Activated CD4-positive, alpha-beta T cell treated with anti-CD3 and anti-CD28 coated beads, Interleukin-2, amount 50 U/mL, for 16 hours (primary cell): ENCODE measurements at regions not wholly inside any gene's neighbourhood (a gene's known extent, or its start where the extent isn't known, plus 50 kb on each side); places are given as distances from the start of the nearest gene placed in this dataset.
"Not testable (repeated sequence)": the region's sequence is repeated elsewhere in the genome, so short reads cannot be mapped to it uniquely, and the experiment has no call there.

Experiments used
- DNase-seq: peaks from one replicate; pipeline ENCODE4 v3.0.0-alpha.2; 2020

DNA sequence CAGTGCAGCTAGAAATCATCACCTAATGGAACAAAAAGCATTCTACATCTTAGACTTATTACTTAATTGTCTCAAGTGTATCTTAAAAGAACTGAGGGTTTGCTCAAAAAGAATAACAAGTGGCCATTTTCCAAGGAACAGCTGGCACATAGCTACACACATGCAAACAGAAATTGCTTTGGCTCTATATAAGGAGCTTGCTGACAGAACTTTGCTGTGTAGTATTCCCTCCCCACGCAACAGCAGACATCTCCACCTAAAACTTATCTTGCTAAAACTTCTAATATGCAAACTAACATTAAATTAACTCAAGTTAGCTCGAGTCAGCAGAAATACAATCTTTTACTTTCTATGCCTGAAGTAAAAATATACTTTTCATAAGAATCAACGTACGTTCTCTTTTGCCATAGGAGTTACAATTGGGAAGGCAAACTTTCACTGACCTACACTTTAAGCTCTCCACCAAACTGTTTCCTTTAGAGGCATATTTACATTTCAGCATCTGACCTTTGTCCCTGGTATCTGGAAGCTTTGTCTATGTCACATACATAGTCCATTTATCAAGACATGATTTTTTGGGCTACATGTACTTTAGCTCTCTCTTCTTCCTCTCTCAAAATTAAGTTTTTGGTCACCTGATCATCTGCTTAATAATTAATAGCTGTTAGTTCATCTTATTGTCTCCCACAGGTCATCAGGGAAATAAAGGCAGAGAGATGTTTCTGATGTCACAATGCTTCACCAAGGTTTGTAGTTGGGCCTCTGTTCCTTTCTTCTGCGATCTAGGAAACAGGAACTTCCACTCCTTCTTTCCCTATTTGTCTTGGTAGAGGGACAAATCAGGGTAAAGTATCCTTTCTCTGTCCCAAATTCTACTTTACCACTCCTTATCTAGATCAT, 163.4 kb upstream of the AGTR1 start:
- no peak for DNase-seq

DNA sequence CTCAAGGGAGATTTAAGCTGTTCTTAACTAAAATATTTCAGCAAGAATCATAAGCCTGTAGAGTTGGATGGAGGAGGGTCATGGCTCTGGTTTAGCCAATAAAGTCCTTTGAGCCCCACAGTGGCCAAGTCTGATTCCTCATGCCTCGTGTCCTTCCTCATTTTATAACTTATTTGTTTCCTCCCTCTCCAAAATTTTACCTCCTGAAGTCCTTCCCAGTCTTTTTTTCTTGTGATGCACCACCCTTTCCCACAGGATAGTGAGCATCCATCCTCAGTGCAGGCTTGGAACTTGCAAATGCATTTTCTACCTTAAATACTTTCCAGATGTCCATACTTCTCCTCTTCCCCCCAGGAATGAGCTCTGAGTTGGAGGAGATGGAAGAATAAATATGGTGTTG, 162.7 kb upstream of the AGTR1 start:
- no peak for DNase-seq

DNA sequence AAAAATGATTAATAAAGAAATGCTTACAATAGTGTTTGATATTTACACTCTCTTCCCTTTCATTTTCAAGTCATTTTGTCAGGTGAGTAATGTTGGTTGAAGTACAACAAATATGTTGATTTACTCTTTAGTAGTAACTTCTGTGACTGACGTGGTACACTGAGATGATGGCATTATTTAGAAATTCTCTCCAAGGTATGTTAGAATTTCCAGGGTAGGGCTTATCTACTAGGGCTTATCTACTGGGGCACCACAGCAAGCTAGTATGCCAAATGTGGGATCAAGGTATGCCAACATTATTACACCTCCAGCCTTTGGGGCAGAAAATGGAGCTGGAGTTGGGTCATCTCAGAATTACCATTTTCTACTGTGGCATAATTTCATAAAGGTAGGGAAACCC, 157.4 kb upstream of the AGTR1 start:
- no peak for DNase-seq

DNA sequence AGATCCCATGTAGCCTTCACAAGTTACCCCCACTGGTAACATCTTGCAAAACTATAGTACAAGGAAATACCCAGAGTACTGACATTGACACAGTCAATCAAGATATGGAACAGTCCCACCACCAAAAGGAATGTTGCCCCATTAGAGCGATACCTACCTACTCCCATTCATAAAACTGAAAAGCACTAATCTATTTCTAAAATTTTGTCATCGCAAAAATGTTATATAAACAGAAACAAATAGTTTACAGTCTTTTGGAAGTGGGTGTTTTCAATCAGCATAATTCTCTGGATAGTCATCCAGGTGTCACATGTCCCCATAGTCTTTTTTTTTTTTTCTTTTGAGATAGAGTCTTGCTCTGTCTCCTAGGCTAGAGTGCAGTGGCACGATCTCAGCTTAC, 156.9 kb upstream of the AGTR1 start:
- DNase-seq = no peak

DNA sequence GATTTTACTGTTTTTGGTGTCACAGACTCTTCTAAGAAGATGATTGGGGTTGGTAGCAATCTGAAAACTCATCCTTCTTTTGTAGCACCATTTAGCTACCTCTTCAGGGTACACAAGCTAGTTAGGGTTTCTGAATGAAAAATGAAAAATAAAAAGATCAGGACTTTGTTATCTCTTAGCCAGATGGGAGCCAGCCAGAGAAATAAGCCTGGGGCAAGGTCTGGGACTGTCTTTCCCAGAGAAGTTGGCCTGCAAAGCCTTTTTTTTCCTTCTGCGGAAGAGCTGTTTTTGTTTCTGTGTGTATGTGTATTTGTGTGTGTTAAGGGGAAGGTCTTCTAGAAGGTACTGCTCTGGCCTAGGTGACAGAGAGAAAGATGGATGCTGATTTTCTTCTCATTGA, 150.7 kb upstream of the AGTR1 start:
- DNase-seq = no peak

DNA sequence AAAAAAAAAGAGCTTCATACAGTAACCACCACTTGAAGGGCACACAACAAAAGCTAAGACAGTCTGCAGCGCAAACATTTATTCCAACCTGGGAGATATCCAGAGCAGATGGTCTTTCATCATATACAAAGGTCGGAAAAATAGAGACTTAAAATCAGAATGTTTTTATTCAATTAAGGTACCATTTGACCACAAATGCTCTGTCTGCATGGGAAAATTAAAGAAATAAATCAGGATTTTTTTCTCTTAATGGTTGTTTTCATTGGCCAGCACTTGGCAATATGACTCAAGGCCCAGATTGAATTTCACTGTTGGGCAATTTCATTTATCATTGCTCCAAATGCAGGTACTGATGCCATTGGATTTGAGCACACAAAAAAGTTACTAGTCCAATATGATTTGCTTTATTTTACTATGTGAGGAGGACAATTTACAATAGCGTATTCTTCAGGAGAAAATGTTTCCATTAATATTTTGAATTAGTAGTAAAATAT, 145.9 kb upstream of the AGTR1 start:
- DNase-seq = no peak

DNA sequence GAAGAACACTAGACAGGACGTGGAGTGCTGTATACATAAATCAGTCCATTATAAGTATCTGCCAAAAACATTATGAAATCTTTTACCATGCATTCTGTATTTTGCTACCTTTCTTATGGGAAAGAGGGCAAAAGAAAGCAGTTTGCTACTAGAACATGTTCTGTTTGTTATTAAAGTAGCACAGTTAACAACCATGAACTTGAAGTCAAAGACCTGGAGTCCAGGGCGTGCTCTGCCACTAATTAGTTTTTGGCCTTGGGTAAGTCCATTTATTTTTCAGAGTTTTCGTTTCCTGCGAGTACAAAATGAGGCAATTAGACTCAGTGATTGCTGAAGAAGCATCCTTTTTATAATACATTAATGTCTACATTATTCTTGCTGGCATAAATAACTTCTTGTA, 143.3 kb upstream of the AGTR1 start:
- no peak for DNase-seq

DNA sequence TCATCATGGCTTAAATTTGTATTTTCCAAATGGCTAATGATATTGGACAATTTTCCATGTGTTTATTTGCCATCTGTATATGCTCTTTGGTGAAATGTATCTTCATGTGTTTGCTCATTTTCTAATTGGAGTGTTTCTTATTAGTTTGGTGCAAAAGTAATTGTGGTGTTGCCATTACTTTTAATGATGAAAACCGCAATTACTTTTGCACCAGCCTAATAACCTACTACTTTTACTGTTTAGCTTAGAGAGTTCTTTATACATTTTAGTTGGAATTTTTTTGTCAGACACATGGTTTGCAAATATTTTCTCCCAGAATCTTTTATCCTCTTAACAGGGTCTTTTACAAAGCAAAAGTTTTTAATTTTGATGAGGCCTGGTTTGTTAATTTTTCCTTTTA, 141.0 kb upstream of the AGTR1 start:
- DNase-seq = no peak

DNA sequence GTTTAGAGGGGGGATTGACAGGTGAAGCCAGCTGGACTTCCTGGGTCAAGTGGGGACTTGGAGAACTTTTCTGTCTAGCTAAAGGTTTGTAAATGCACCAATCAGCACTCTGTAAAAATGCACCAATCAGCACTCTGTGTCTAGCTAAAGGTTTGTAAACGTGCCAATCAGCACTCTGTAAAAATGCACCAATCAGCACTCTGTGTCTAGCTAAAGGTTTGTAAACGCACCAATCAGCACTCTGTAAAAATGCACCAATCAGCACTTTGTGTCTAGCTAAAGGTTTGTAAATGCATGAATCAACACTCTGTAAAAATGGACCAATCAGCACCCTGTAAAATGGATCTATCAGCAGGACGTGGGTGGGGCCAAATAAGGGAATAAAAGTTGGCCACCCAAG, 120.1 kb upstream of the AGTR1 start:
- DNase-seq = not testable (repeated sequence)

DNA sequence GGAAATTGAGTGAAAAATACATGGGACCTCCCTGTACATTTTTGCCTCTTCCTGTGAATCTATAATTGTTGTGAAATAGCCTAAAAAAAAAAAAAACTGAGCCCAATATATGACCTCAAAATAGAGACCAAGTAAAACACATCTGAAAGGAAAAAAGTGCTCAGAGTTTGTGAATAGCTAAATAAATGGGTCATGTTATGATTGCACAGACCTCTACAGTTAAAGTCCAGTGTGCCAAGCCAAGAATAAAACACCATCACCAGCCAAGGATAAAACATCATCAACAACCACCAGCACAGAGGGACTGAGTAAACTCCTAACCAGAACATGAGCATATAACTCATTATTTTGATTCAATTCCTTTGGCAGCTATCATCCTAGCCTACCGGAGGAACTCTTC, 115.6 kb upstream of the AGTR1 start:
- DNase-seq = no peak

DNA sequence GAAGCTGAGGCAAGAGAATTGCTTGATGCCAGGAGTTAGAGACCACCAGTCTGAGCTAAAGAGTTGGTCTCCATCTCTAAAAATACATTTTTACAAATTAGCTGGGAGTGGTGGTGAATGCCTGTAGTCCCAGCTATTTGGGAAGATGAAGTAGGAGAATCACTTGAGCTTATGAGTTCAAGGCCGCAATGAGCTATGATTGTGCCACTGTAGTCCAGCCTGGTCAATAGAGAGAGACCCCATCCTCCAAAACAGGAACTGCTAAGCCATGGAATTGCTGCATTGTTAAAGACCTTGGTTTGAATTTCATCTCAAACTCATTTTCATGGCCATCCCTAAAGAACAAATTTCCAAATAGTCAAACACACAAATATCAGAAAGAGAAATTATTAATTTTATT, 113.9 kb upstream of the AGTR1 start:
- no peak for DNase-seq

DNA sequence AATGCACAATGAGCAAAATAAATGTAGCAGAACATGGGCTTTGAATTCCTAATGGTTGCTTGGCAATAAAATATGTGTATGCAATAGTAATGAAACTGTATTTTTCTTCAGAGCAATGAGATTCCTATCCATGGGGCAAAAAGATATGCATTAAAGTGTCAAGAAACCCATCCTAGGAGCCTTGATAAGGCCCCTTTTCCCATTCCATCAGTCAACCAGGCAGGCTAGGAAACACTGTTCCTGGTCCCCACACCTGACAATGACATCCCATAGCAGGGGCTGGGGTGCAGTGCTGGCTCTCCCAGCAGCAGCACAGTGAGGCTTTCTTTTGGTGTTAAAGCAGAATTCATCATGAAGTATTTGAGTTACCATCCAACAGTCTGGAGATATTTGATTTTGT, 113.3 kb upstream of the AGTR1 start:
- DNase-seq = no peak

DNA sequence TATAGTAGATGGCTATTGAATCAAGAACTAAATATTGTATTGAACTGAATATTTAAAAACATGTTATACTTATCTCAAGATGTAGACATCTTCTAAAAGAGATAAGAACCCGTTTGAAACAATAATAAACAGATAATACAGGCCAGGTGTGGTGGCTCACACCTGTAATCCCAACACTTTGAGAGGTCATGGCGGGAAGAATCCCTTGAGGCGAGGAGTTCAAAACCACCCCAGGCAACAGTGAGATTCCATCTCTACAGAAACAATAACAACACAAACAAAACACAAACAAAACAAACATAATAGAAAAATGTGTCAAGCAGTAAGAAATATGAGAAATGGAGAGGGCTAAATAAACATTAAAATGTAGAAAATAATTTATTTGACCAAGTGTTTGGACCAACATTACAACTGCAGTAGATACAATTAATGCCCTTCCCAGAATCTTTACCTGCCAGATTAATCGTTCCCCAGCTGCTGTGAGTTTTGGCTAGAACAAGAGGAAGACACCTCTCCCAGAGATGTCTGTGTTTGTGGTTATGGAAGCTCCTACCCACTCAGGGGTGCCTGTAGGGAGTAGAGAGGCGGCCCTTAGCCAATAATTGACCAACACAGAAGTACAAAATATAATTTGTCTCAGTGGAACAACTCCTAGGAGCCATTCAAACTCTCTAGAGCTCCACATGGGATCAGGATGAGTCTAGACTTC, 111.9 kb upstream of the AGTR1 start:
- no peak for DNase-seq

DNA sequence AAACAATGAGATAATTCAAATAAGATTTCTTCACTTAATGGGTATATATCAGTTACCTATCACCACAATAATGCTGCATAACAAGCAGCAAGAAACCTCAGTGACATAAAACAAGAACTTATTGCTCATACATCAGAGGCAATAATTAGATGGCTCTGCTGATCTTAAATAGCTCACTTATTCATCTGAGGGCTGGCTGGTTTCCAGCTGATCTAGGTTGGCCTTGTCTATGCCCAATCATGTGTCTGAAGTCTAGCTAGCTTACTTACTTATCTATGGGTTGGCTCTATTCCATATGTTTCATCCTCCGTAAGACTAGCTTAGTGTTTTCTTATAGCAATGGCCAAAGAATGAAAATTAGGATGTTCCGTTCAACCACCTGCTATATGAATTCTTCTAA, 109.4 kb upstream of the AGTR1 start:
- DNase-seq = no peak

DNA sequence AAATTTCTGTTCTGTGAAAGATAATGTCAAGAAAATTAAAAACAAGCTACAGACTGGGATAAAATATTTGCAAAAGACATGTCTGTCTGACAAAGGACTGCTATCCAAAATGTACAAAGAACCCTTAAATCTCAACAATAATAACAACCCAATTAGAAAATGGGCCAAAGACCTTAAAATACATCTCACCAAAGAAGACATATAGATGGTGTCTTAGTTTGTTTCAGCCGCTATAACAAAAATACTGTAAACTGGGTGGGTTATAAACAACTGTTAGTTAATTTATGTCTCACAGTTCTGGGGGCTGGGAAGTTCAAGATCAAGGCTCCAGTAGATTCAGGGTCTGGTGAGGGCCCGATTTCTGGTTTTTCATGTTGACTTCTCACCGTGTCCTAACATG, 106.2 kb upstream of the AGTR1 start:
- DNase-seq = no peak

DNA sequence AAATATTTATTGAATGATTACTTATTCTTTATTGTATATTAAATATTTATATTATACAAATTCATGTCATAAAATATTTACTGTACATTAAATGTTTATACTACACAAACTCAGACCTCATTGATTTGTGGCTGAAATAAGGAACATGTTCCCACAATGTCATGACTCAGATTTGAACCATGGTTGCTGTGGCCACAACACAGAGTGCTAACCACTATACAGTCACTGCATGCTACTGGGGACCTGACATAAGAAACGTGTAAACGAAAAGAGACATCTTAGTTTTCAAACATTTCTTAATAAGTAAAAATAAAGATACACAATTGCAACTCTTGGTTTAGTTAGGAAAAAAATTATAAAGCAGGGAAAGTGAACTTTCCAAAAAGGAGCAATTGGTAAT, 99.1 kb upstream of the AGTR1 start:
- DNase-seq = no peak

DNA sequence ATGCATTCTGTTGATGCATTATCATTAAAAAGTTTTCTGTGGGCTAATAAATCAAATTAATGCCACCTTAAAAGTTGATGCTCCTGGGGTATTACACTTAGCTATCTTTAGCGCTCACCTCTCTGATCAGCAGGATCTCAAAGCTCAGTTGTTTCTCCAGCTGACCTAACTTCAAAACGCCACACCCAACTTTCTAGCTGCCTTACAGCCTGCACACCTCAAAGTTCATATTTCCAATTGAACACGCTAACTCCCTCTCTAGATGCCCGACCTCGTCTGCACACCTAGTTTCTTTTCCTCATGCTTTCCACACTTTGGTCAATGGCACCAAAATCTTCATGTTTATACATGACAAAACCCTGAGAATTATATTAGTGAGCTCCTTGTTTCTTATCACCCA, 98.2 kb upstream of the AGTR1 start:
- DNase-seq = no peak

DNA sequence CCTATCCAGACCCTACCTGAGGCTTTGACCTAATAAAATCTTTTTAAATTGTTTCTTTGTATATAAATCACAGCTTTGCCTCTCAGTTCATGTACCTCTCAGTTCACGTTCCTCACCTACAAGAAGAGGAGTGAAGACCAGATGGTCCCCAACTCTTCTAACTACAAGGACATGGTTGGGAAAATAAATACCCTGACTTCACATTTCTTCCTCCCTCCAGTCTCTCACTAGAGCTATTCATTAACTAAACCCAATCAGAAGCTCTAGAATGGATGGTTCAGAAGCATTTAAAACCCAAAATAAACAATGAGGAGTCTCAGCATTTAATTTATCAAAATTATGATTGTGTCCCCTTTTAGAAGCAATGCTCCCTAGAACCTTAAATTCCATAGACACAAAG, 97.3 kb upstream of the AGTR1 start:
- DNase-seq = no peak

DNA sequence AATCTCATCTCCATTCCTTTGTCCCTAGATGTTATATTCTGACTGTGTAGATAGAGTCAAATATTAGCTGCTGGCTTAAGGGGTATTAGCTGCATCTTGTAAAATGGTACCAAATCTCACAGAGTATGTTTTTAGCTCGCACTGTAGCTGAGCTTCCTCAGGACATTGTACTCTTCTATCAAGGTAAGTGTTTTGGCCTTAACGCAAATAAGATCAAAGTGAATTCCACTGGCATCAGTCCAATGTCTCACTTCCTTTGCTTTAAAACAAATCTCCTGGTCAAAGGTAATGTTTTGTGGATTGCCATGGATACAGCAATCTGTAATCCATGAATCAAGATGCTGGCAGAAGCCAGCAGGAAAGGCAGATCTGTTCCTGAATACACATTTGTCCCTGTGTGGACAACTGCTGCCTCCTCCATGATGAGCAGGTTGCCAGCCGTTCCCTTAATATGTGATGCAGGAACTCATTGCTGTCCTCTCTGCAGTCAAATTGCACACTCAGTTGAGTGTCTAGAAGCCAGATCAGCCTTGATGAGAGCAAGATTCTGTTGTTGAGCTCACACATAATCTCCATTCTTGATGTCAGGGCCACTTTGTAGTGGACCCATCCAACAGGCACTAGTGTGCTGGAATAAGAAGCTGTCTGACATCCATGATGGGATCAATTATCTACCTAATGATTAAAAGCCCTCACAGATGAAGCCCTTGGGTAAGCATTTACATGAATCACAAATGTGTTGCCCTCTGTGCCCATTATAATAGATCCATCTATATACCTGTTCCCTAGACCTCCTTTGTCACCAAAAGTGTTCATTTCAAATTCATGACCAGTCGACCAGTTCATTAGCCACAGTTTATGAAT, 96.6 kb upstream of the AGTR1 start:
- DNase-seq = no peak

DNA sequence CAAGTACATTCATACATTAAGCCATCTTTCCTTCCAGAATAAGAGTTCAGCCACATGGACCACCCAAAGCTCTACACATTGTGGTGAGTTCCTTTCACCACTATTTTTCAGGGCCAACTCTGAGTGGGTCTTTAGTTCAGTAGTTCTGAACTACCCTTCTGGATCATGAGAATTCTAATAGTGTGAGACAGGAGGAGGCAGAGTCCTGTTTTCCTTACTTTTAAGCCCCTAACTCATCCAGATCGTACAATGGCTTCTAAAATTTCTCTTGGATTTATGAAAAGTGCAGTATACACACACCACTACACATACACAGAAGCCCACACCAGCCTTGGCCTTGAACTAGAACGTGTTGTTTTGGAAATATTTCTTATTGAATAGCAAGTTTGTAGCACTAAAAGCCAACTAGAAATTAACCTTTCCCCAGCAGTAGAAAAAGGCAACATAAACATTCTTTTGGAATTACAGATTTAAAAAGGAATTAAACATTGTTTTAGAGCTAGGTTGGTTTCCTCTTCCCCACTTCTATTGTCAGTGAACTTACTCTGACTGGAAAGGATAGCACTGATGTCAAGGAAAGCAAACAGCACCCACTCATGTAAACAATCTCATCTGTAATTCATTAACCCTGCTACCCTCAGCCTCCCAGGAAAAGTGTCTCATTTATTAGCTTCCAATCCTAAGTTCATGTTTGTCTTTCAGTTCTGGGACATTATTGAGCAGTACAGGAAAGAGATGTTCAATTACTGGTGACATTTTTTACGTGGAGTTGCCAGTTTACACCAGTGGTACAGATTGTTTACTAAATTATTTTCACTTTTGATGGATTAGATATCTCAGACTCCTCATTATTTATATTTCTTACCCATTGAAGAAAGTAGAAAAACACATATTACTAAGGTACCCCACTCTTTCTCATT, 95.7 kb upstream of the AGTR1 start:
- DNase-seq = no peak

DNA sequence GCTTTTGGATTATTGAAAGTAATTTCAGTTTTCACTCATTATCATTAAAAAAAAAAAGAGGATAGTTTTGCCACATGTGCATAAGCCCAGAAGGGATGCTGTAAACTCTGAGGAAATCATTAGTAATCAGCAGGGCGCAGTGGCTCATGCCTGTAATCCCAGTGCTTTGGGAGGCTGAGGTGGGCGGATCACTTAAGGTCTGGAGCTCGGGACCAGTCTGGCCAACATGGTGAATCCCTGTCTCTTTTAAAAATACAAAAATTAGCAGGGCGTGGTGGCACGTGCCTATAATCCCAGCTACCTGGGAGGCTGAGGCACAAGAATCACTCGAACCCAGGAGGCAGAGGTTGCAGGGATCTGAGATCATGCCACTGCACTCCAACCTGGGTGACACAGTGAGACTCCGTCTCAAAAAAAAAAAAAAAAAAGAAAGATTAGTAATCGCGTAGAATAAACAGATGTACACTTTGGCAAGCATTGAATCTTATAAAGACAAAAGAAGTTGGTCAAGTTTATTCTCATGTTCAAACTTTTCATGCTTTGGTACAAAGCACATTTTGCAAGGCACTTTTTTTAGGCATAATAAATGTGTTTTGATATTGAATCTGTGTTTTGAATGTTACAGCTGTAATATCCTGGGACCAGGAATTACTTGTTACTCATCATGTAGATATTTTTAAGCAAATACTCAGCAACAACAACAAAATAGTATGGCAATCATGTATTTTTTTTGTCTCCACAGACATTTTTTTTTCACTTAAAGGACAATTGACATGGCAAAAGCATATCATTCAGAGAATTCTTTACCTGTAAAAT, 93.2 kb upstream of the AGTR1 start:
- no peak for DNase-seq
